ENCODE measurements at regions not wholly inside any gene's neighbourhood (a gene's known extent, or its start where the extent isn't known, plus 50 kb on each side); places are given as distances from the start of the nearest gene placed in this dataset.

- Histone ChIP-seq H3K27me3 (replicated peaks in 1 of 2; ENCODE audit: control insufficient read depth in 2 of 2, insufficient read depth in 2 of 2, low read length in 1 of 2) (no peaks in the 10 kb centered on the region), H2AFZ (ENCODE audit: control insufficient read depth, low read depth, low read length) (no peak overlapping the region), H3K4me1 (ENCODE audit: control insufficient read depth, insufficient read depth, low read length) (no peaks in the 10 kb centered on the region), H3K36me3 (ENCODE audit: control insufficient read depth in 2 of 2, insufficient read depth in 2 of 2, low read length in 1 of 2) (no peaks in the 10 kb centered on the region), H3K9me3 (replicated peaks; ENCODE audit: control insufficient read depth, insufficient read depth, low read length) (no peaks in the 10 kb centered on the region), H3K4me3 (no peak overlapping the region), H3K4me2 (ENCODE audit: control insufficient read depth, insufficient read depth) (no peak overlapping the region), H4K20me1 (ENCODE audit: control insufficient read depth, insufficient read depth) (no peaks in the 10 kb centered on the region), H3K79me2 (ENCODE audit: control insufficient read depth, insufficient read depth, low read length) (no peaks in the 10 kb centered on the region), H3K27ac (ENCODE audit: control insufficient read depth, insufficient read depth) (no peak overlapping the region), H3K9ac (ENCODE audit: control insufficient read depth, insufficient read depth, low read length) (no peak overlapping the region)
- ChIA-PET SMC1A (ENCODE audit: uncharacterized antibody, unreplicated experiment) (no interaction called here), POLR2A (no interaction called here), CTCF (no interaction called here), RAD21 (ENCODE audit: unreplicated experiment) (no interaction called here)
- intact Hi-C loops (cut with micrococcal nuclease; ENCODE audit: unreplicated experiment), result no loop called here
- in situ Hi-C loops (cut with MboI), result no loop called here
- ATAC-seq (no peak), DNase-seq (ENCODE audit: low read depth, low spot score) (no peak), FAIRE-seq (no peak)
- no TSS peak for BruUV-seq (replicated peaks)
- no peak for TF ChIP-seq JUND (IDR thresholded peaks at IDR 0.05; ENCODE audit: low read depth, low read length)
- TF ChIP-seq MYB (IDR thresholded peaks at IDR 0.05; ENCODE audit: borderline replicate concordance, low read depth, low read length), result no peak
- no peak for TF ChIP-seq REST (IDR thresholded peaks at IDR 0.05; ENCODE audit: low read depth, low read length)
- TF ChIP-seq BCL11A (IDR thresholded peaks at IDR 0.05; ENCODE audit: low read depth, low read length), result no peak
- no peak for TF ChIP-seq FOXM1 (IDR thresholded peaks at IDR 0.05; ENCODE audit: low read depth, low read length)
- no peak for TF ChIP-seq RELA (IDR thresholded peaks at IDR 0.05; ENCODE audit: borderline replicate concordance, partially characterized antibody)
- no peak for TF ChIP-seq ZSCAN29 (IDR thresholded peaks at IDR 0.05)
- TF ChIP-seq IRF3 (IDR thresholded peaks at IDR 0.05), result no peak
- no peak for TF ChIP-seq PBX3 (IDR thresholded peaks at IDR 0.05; ENCODE audit: insufficient replicate concordance, low read depth, low read length)
- no peak for TF ChIP-seq SMAD5 (IDR thresholded peaks at IDR 0.05; ENCODE audit: low read depth)
- TF ChIP-seq, protein P1, sequence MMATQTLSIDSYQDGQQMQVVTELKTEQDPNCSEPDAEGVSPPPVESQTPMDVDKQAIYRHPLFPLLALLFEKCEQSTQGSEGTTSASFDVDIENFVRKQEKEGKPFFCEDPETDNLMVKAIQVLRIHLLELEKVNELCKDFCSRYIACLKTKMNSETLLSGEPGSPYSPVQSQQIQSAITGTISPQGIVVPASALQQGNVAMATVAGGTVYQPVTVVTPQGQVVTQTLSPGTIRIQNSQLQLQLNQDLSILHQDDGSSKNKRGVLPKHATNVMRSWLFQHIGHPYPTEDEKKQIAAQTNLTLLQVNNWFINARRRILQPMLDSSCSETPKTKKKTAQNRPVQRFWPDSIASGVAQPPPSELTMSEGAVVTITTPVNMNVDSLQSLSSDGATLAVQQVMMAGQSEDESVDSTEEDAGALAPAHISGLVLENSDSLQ (IDR thresholded peaks at IDR 0.05), result no peak
- 2% methylated on average over 5 of the region's 5 CpGs for WGBS (ENCODE audit: insufficient coverage, insufficient replicate concordance, low lambda C conversion rate, missing lambda C conversion rate)
Observed at GRCh38 chr11:127307700-127308099, 307.1 kb upstream of the KIRREL3 start.

Data from GM12878 (cell line).